Osteocyte (in vitro differentiated cells): ENCODE measurements at regions not wholly inside any gene's neighbourhood (a gene's known extent, or its start where the extent isn't known, plus 50 kb on each side); places are given as distances from the start of the nearest gene placed in this dataset.
"Not testable (repeated sequence)": the region's sequence is repeated elsewhere in the genome, so short reads cannot be mapped to it uniquely, and the experiment has no call there.

Experiments
- DNase-seq: peaks from one replicate; pipeline ENCODE4 v3.0.0; 2021; ENCODE audit warnings: mixed read lengths; ENCODE audit not compliant: unreplicated experiment; ENCODE audit errors: extremely low spot score
- H3K27ac Mint-ChIP-seq: one replicate; pipeline ENCODE4 v1.8.0; 2021; ENCODE audit warnings: mild to moderate bottlenecking, mixed read lengths; ENCODE audit not compliant: unreplicated experiment
- H3K27me3 Mint-ChIP-seq: one replicate; pipeline ENCODE4 v1.8.0; 2021; ENCODE audit warnings: mixed read lengths; ENCODE audit not compliant: unreplicated experiment
- H3K36me3 Mint-ChIP-seq: one replicate; pipeline ENCODE4 v1.8.0; 2021; ENCODE audit warnings: mixed read lengths; ENCODE audit not compliant: unreplicated experiment
- H3K4me1 Mint-ChIP-seq: one replicate; pipeline ENCODE4 v1.8.0; 2021; ENCODE audit warnings: mixed read lengths; ENCODE audit not compliant: unreplicated experiment
- H3K4me3 Mint-ChIP-seq: one replicate; pipeline ENCODE4 v1.8.0; 2021; ENCODE audit warnings: mild to moderate bottlenecking, moderate library complexity, mixed read lengths; ENCODE audit not compliant: unreplicated experiment
- H3K9me3 Mint-ChIP-seq: one replicate; pipeline ENCODE4 v1.8.0; 2021; ENCODE audit warnings: mixed read lengths; ENCODE audit not compliant: unreplicated experiment
- CTCF ChIP-seq: fragments of 200-600 bp; sonication (generic); IDR thresholded peaks from 2 replicates; pipeline ENCODE4 v1.5.0; 2021; ENCODE audit warnings: antibody characterized with exemption, mild to moderate bottlenecking, moderate library complexity

DNA sequence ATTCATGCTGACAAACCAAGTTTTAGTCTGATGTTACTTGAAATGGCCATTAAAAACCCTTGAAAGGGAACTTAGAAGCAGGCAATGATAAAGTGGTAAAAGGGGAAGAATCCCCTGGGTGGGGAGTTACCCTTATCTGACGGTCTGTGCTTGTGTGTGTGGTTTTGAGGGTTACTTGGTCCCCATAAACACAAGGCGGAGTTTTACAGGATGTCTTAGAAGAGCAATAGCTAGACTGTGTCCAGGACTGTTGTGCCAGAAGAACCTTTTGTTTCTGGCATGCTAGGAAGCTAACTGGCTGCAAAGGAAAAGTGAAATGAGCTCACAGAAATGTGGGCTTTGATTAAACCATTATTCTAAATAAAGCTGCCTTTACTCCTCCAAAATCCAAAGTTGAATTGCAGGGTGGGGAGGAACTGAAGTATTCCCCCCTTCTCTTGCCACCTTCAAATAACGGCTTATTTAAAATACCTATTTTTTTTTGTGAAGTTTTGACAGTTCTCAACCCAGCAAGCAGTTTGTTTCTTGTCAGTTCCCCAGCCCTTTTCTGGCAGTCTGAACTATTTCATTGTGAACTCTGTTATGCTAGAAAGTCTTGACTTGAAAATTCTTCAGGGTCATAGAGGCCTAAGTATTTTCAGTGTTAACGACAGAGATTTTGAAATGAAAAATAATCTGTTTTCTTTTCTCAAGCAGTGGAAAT, 443.5 kb downstream of the OTOL1 start:
- TF ChIP-seq CTCF: no peak

GRCh38 chr3:161940621-161940965, 444.0 kb downstream of the OTOL1 start:
- Mint-ChIP-seq H3K36me3 (peaks cover 3% of the 10 kb centered on the region), H3K27ac (no peak overlapping the region), H3K27me3 (no peaks in the 10 kb centered on the region), H3K4me1 (peaks cover 4% of the 10 kb centered on the region), H3K4me3 (no peak overlapping the region), H3K9me3 (peaks cover 9% of the 10 kb centered on the region)
- DNase-seq: no peak
- TF ChIP-seq CTCF: no peak

More for the DNA sequence above, 443.5 kb downstream of the OTOL1 start:
- Mint-ChIP-seq H3K4me1 (peaks cover 4% of the 10 kb centered on the region), H3K9me3 (peaks cover 4% of the 10 kb centered on the region), H3K27ac (no peak overlapping the region), H3K36me3 (no peaks in the 10 kb centered on the region), H3K27me3 (no peaks in the 10 kb centered on the region), H3K4me3 (no peak overlapping the region)
- DNase-seq: no peak

- H3K4me3 Mint-ChIP-seq: no peak overlapping the region
- H3K9me3 Mint-ChIP-seq: peaks cover 10% of the 10 kb centered on the region
- no peak overlapping the region for H3K27ac Mint-ChIP-seq
- peaks cover 3% of the 10 kb centered on the region for H3K36me3 Mint-ChIP-seq
- DNase-seq: no peak
- no peaks in the 10 kb centered on the region for H3K27me3 Mint-ChIP-seq
- H3K4me1 Mint-ChIP-seq: peaks cover 4% of the 10 kb centered on the region
- no peak for TF ChIP-seq CTCF
Observed at GRCh38 chr3:161941891-161942290, 445.3 kb downstream of the OTOL1 start.

GRCh38 chr3:161943801-161944345, 447.3 kb downstream of the OTOL1 start:
- H3K4me1 Mint-ChIP-seq, H3K36me3 Mint-ChIP-seq, H3K4me3 Mint-ChIP-seq, H3K27me3 Mint-ChIP-seq, DNase-seq, H3K27ac Mint-ChIP-seq, H3K9me3 Mint-ChIP-seq: not testable (repeated sequence)

DNA sequence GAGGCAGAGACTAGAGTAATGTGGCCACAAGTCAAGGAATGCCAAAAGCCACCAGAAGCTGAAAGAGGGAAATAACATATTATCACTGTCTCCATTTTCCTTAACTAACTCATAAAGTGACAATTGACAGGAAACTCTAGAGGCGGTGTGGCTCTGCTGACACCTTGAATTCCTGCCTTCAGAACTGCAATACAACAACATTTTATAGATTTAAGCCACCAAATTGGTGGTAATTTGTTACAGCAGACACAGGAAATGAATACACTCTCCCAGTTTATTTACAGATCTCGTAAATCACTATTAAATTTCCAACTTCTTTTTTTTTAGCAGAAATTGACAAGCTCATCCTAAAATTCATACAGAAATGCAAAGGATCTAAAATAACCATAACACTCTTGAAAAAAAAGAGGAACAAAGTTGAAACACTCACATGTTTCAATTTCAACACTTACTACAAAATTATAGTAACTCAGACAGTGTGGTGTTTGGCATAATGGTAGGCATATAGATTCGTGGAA, 449.9 kb downstream of the OTOL1 start:
- Mint-ChIP-seq H3K27ac (no peak overlapping the region), H3K4me1 (no peaks in the 10 kb centered on the region), H3K9me3 (peaks cover 7% of the 10 kb centered on the region), H3K36me3 (peaks cover 3% of the 10 kb centered on the region), H3K4me3 (no peak overlapping the region), H3K27me3 (no peaks in the 10 kb centered on the region)
- no peak for DNase-seq
- no peak for TF ChIP-seq CTCF
